Loucy (cell line): ENCODE measurements at regions not wholly inside any gene's neighbourhood (a gene's known extent, or its start where the extent isn't known, plus 50 kb on each side); places are given as distances from the start of the nearest gene placed in this dataset.

ENCODE experiments used
- H2AFZ ChIP-seq: fragments of 200-600 bp; sonication (generic); 2 replicates; pipeline ENCODE4 v1.6.0; 2016; ENCODE audit warnings: antibody characterized with exemption, mild to moderate bottlenecking, low read length, moderate library complexity
- H3F3A ChIP-seq: fragments of 200-600 bp; 2 replicates; pipeline ENCODE4 v1.6.0; 2016; ENCODE audit warnings: antibody characterized with exemption, low read depth, mild to moderate bottlenecking
- H3K27me3 ChIP-seq: fragments of 200-600 bp; sonication (generic); 2 replicates; pipeline ENCODE4 v1.6.1; 2014; ENCODE audit warnings: low read length, mild to moderate bottlenecking; ENCODE audit not compliant: insufficient read depth, poor library complexity, severe bottlenecking
- H3K36me3 ChIP-seq: fragments of 200-600 bp; sonication (generic); 2 replicates; pipeline ENCODE4 v1.6.1; 2016; ENCODE audit warnings: low read length; ENCODE audit not compliant: insufficient read depth
- H3K4me1 ChIP-seq: fragments of 200-600 bp; sonication (generic); 2 replicates; pipeline ENCODE4 v1.5.1; 2014; ENCODE audit warnings: low read length, mild to moderate bottlenecking; ENCODE audit not compliant: insufficient read depth, poor library complexity, severe bottlenecking
- H3K4me2 ChIP-seq: fragments of 200-600 bp; sonication (generic); 2 replicates; pipeline ENCODE4 v1.6.0; 2014; ENCODE audit warnings: antibody characterized with exemption, low read length, low read depth, mild to moderate bottlenecking; ENCODE audit not compliant: poor library complexity, severe bottlenecking
- H3K4me3 ChIP-seq: fragments of 200-600 bp; sonication (generic); 2 replicates; pipeline ENCODE4 v1.5.1; 2014; ENCODE audit warnings: low read length, mild to moderate bottlenecking, mixed read lengths; ENCODE audit not compliant: poor library complexity, severe bottlenecking
- H3K79me2 ChIP-seq: fragments of 200-600 bp; sonication (generic); 2 replicates; pipeline ENCODE4 v1.6.1; 2014; ENCODE audit warnings: low read length; ENCODE audit not compliant: insufficient read depth
- H3K9ac ChIP-seq: fragments of 200-600 bp; sonication (generic); 2 replicates; pipeline ENCODE4 v1.6.0; 2014; ENCODE audit warnings: mild to moderate bottlenecking, low read depth, low read length, moderate library complexity; ENCODE audit not compliant: poor library complexity, severe bottlenecking
- H3K9me2 ChIP-seq: fragments of 200-600 bp; sonication (generic); replicated peaks from 2 replicates; pipeline ENCODE4 v1.6.1; 2016; ENCODE audit warnings: low read depth, low read length, mixed read lengths
- H3K9me3 ChIP-seq: fragments of 200-600 bp; sonication (generic); 2 replicates; pipeline ENCODE4 v1.6.1; 2014; ENCODE audit warnings: mild to moderate bottlenecking, antibody characterized with exemption, low read length, low read depth; ENCODE audit not compliant: insufficient read depth
- H4K20me1 ChIP-seq: fragments of 200-600 bp; sonication (generic); 2 replicates; pipeline ENCODE4 v1.6.0; 2014; ENCODE audit warnings: antibody characterized with exemption, low read length, mild to moderate bottlenecking; ENCODE audit not compliant: insufficient read depth, poor library complexity, severe bottlenecking
- CTCF ChIP-seq: fragments of 200-600 bp; sonication (generic); conservative IDR thresholded peaks from 2 replicates; pipeline ENCODE4 v1.5.1; 2014; ENCODE audit warnings: mild to moderate bottlenecking, antibody characterized with exemption, low read length
- EZH2phosphoT487 ChIP-seq: fragments of 200-600 bp; IDR thresholded peaks from 2 replicates; pipeline ENCODE4 v1.6.1; 2018; ENCODE audit warnings: antibody characterized with exemption, mild to moderate bottlenecking, moderate library complexity, borderline replicate concordance

GRCh38 chrX:99421796-99422195 is 988.3 kb downstream of the PCDH19 start:
- H4K20me1 ChIP-seq: no peaks in the 10 kb centered on the region
- TF ChIP-seq EZH2phosphoT487 (no peak), CTCF (no peak)
- no peak overlapping the region for H2AFZ ChIP-seq
- H3K36me3 ChIP-seq: no peaks in the 10 kb centered on the region
- no peaks in the 10 kb centered on the region for H3K9me3 ChIP-seq
- H3K9ac ChIP-seq: no peak overlapping the region
- no peak overlapping the region for H3K4me3 ChIP-seq
- H3F3A ChIP-seq: no peaks in the 10 kb centered on the region
- H3K4me2 ChIP-seq: no peak overlapping the region
- no peaks in the 10 kb centered on the region for H3K79me2 ChIP-seq
- H3K4me1 ChIP-seq: no peaks in the 10 kb centered on the region
- no peaks in the 10 kb centered on the region for H3K27me3 ChIP-seq
- H3K9me2 ChIP-seq: no peaks in the 10 kb centered on the region

GRCh38 chrX:99415470-99415869 is 994.6 kb downstream of the PCDH19 start:
- no peaks in the 10 kb centered on the region for H3K9me2 ChIP-seq
- no peak overlapping the region for H3K4me2 ChIP-seq
- TF ChIP-seq EZH2phosphoT487: no peak

GRCh38 chrX:99413317-99413716 is 996.8 kb downstream of the PCDH19 start:
- Histone ChIP-seq H3K4me3 (no peak overlapping the region), H3K36me3 (no peaks in the 10 kb centered on the region), H3K79me2 (no peaks in the 10 kb centered on the region), H3K27me3 (no peaks in the 10 kb centered on the region), H3K9me3 (no peaks in the 10 kb centered on the region), H2AFZ (no peak overlapping the region), H3K9me2 (no peaks in the 10 kb centered on the region), H3K4me2 (no peak overlapping the region), H3K4me1 (no peaks in the 10 kb centered on the region), H3K9ac (no peak overlapping the region), H3F3A (no peaks in the 10 kb centered on the region), H4K20me1 (no peaks in the 10 kb centered on the region)
- TF ChIP-seq EZH2phosphoT487 (no peak), CTCF (no peak)

More at GRCh38 chrX:99415470-99415869, 994.6 kb downstream of the PCDH19 start:
- H2AFZ ChIP-seq: no peak overlapping the region
- H3K9ac ChIP-seq: no peak overlapping the region
- no peak overlapping the region for H3K4me3 ChIP-seq
- H3K9me3 ChIP-seq: no peaks in the 10 kb centered on the region
- no peaks in the 10 kb centered on the region for H4K20me1 ChIP-seq
- H3K36me3 ChIP-seq: no peaks in the 10 kb centered on the region
- no peaks in the 10 kb centered on the region for H3F3A ChIP-seq
- no peaks in the 10 kb centered on the region for H3K79me2 ChIP-seq
- no peaks in the 10 kb centered on the region for H3K4me1 ChIP-seq
- H3K27me3 ChIP-seq: no peaks in the 10 kb centered on the region

- Histone ChIP-seq H3K27me3 (no peaks in the 10 kb centered on the region), H3K36me3 (no peaks in the 10 kb centered on the region), H3K9me2 (no peaks in the 10 kb centered on the region), H3K4me1 (no peaks in the 10 kb centered on the region), H2AFZ (no peak overlapping the region), H3K79me2 (no peaks in the 10 kb centered on the region), H3K4me2 (no peak overlapping the region), H3F3A (no peaks in the 10 kb centered on the region), H3K4me3 (no peak overlapping the region), H4K20me1 (no peaks in the 10 kb centered on the region), H3K9ac (no peak overlapping the region), H3K9me3 (no peaks in the 10 kb centered on the region)
- TF ChIP-seq CTCF (no peak), EZH2phosphoT487 (no peak)
Measured at GRCh38 chrX:99398545-99398944, 1011.5 kb downstream of the PCDH19 start.
